Panc1 (cell line): ENCODE measurements at regions not wholly inside any gene's neighbourhood (a gene's known extent, or its start where the extent isn't known, plus 50 kb on each side); places are given as distances from the start of the nearest gene placed in this dataset.

Source experiments
- ATAC-seq: fragments of 200-7000 bp; cut with Tn5 transposase; 2 replicates; pipeline ENCODE4 v1.9.1; 2020; ENCODE audit warnings: mild to moderate bottlenecking, moderate library complexity
- BruUV-seq: library from RNA; stranded (reverse); fragments of 400-500 nt; replicated peaks from 2 replicates; lab custom pipeline; 2021; lab: Mats Ljungman, UMichigan
- CTCF ChIA-PET: fragments of 300-600 bp; sonication (Branson Sonifier 250); formaldehyde crosslinking; loops from one replicate; lab custom pipeline; 2022; ENCODE audit warnings: antibody characterized with exemption; lab: Charles Lee
- POLR2A ChIA-PET: fragments of 300-600 bp; sonication (Branson Sonifier 250); formaldehyde crosslinking; loops from one replicate; lab custom pipeline; 2022; ENCODE audit warnings: antibody characterized with exemption; lab: Charles Lee
- DNase-seq: peaks from one replicate; pipeline ENCODE4 v3.0.0-alpha.2; 2010; ENCODE audit warnings: low read depth, low spot score
- H3K27ac ChIP-seq: 2 replicates; pipeline ENCODE4 v1.5.1; 2011; ENCODE audit warnings: mild to moderate bottlenecking, low read length, inconsistent platforms
- H3K27me3 ChIP-seq: fragments of 200-500 bp; sonication (Bioruptor generic); 2 replicates; pipeline ENCODE4 v1.6.0; 2014; ENCODE audit warnings: low read length, inconsistent platforms; ENCODE audit not compliant: control insufficient read depth, insufficient read depth
- H3K36me3 ChIP-seq: fragments of 200-500 bp; sonication (Bioruptor generic); 2 replicates; pipeline ENCODE4 v1.5.1; 2014; ENCODE audit warnings: inconsistent platforms, mild to moderate bottlenecking, low read length, moderate library complexity; ENCODE audit not compliant: control insufficient read depth, insufficient read depth
- H3K4me1 ChIP-seq: 2 replicates; pipeline ENCODE4 v1.5.1; 2011; ENCODE audit warnings: inconsistent platforms, mild to moderate bottlenecking, low read length, moderate library complexity; ENCODE audit not compliant: control insufficient read depth, insufficient read depth
- H3K4me3 ChIP-seq, 2 experiments: 2 replicates each; pipeline ENCODE4 v1.5.1; 2011 to 2012; ENCODE audit warnings: low read depth in 2 of 2, low read length in 2 of 2, mild to moderate bottlenecking in 2 of 2, inconsistent platforms in 1 of 2, moderate library complexity in 1 of 2
- H3K9me3 ChIP-seq: fragments of 200-500 bp; sonication (Bioruptor generic); 2 replicates; pipeline ENCODE4 v1.5.1; 2014; ENCODE audit warnings: low read depth, mild to moderate bottlenecking, inconsistent platforms, low read length, moderate library complexity; ENCODE audit not compliant: control insufficient read depth, insufficient read depth
- POLR2AphosphoS5 ChIP-seq: IDR thresholded peaks from 2 replicates; pipeline ENCODE4 v1.6.1; 2012; ENCODE audit warnings: mild to moderate bottlenecking, low read depth, low read length, moderate library complexity
- SIN3A ChIP-seq: IDR thresholded peaks from 2 replicates; pipeline ENCODE4 v1.6.1; 2012; ENCODE audit warnings: low read depth, mild to moderate bottlenecking, low read length, moderate library complexity, borderline replicate concordance; ENCODE audit not compliant: insufficient read depth
- TCF7L2 ChIP-seq: IDR thresholded peaks from 2 replicates; pipeline ENCODE4 v1.6.1; 2011; ENCODE audit warnings: mild to moderate bottlenecking, low read depth, low read length, inconsistent platforms
- in situ Hi-C: cut with HindIII; loops from 2 replicates; pipeline ENCODE4 v1.10.0; 2016; ENCODE audit warnings: low sequenced_read_pairs, low pct_unique_long_range_greater_than_20kb
- intact Hi-C: fragments of 100-400 bp; cut with micrococcal nuclease; formaldehyde crosslinking; loops from one replicate; pipeline ENCODE4 v1.10.0; 2022; ENCODE audit not compliant: unreplicated experiment
- TF ChIP-seq, protein P1 (sequence below): fragments of 450-650 bp; IDR thresholded peaks from 2 replicates; pipeline ENCODE4 v1.5.1; 2017; ENCODE audit warnings: mild to moderate bottlenecking
- TF ChIP-seq, protein P2 (sequence below), 2 experiments: IDR thresholded peaks; 2 replicates each; pipeline ENCODE4 v1.6.1; 2011 to 2012; ENCODE audit warnings: low read depth in 2 of 2, control low read depth in 1 of 2, low read length in 1 of 2, mild to moderate bottlenecking in 1 of 2, moderate library complexity in 1 of 2; ENCODE audit not compliant: insufficient read depth in 1 of 2

DNA sequence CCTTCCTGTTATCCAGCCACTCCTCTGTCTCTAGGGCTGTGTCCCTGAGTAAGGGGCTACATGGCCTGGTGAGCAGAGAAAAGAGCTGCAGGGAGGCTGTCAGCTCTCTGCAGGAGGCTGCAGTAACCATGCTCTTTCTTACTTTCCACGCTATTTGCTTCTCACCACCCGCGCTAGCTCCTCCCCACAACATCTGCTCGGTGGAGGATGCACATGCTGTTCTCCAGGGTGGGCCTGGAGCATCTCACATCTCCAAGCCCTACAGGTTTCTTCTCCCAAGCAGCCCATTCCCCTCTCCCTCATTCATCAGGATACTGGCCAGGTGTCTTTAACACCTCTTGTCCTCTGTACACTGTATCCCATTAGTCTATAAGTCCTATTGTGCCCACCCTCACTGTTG is 103.8 kb downstream of the IER5 start:
- POLR2A ChIA-PET = no interaction called here
- H3K27ac ChIP-seq = no peak overlapping the region
- ATAC-seq = no peak
- in situ Hi-C loops (no loop called here), intact Hi-C loops (no loop called here)
- no peak overlapping the region for H3K4me3 ChIP-seq
- TF ChIP-seq POLR2AphosphoS5 (no peak), TCF7L2 (no peak), SIN3A (no peak)
- TF ChIP-seq, protein P1, sequence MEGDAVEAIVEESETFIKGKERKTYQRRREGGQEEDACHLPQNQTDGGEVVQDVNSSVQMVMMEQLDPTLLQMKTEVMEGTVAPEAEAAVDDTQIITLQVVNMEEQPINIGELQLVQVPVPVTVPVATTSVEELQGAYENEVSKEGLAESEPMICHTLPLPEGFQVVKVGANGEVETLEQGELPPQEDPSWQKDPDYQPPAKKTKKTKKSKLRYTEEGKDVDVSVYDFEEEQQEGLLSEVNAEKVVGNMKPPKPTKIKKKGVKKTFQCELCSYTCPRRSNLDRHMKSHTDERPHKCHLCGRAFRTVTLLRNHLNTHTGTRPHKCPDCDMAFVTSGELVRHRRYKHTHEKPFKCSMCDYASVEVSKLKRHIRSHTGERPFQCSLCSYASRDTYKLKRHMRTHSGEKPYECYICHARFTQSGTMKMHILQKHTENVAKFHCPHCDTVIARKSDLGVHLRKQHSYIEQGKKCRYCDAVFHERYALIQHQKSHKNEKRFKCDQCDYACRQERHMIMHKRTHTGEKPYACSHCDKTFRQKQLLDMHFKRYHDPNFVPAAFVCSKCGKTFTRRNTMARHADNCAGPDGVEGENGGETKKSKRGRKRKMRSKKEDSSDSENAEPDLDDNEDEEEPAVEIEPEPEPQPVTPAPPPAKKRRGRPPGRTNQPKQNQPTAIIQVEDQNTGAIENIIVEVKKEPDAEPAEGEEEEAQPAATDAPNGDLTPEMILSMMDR = no peak
- TF ChIP-seq, protein P2, sequence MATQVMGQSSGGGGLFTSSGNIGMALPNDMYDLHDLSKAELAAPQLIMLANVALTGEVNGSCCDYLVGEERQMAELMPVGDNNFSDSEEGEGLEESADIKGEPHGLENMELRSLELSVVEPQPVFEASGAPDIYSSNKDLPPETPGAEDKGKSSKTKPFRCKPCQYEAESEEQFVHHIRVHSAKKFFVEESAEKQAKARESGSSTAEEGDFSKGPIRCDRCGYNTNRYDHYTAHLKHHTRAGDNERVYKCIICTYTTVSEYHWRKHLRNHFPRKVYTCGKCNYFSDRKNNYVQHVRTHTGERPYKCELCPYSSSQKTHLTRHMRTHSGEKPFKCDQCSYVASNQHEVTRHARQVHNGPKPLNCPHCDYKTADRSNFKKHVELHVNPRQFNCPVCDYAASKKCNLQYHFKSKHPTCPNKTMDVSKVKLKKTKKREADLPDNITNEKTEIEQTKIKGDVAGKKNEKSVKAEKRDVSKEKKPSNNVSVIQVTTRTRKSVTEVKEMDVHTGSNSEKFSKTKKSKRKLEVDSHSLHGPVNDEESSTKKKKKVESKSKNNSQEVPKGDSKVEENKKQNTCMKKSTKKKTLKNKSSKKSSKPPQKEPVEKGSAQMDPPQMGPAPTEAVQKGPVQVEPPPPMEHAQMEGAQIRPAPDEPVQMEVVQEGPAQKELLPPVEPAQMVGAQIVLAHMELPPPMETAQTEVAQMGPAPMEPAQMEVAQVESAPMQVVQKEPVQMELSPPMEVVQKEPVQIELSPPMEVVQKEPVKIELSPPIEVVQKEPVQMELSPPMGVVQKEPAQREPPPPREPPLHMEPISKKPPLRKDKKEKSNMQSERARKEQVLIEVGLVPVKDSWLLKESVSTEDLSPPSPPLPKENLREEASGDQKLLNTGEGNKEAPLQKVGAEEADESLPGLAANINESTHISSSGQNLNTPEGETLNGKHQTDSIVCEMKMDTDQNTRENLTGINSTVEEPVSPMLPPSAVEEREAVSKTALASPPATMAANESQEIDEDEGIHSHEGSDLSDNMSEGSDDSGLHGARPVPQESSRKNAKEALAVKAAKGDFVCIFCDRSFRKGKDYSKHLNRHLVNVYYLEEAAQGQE (IDR thresholded peaks at IDR 0.05; ENCODE audit: insufficient read depth in 1 of 2, low read depth in 2 of 2, low read length in 1 of 2) = no peak
- no peaks in the 10 kb centered on the region for H3K36me3 ChIP-seq
- BruUV-seq = no TSS peak
- CTCF ChIA-PET = no interaction called here
- DNase-seq = no peak
- H3K9me3 ChIP-seq = no peaks in the 10 kb centered on the region
- no peaks in the 10 kb centered on the region for H3K27me3 ChIP-seq
- H3K4me1 ChIP-seq = no peaks in the 10 kb centered on the region

DNA sequence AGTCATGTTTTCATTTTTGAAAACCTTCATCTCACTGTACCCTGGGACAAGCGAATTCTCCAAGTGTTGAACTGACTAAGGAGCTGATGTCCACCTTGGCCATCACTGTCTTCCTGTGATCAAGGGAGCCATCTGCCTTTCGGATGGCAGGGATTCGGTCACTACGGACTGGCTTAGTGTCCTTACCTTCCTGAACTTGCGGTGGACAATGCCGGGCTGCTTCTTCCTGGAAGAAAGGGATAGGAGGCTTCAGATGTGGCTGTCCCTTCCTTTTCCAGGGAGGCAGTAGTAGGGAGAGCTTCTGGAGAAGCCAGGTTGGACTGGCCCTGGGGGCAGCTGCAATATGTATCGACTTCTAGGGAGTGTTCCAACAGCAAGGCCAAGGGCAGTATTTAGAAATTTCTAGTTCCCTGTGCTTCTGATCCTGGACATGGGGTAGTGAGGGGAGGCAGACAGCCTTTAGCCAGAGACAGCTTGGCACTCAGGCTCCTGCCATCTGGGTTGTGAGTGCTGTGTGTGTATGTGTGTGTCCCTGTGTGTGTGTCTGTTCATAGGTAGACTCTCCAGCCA is 114.6 kb downstream of the IER5 start:
- ATAC-seq = no peak
- DNase-seq = no peak
- in situ Hi-C loops (no loop called here), intact Hi-C loops (no loop called here)
- TF ChIP-seq SIN3A = no peak
- TF ChIP-seq POLR2AphosphoS5 = no peak
- TF ChIP-seq, protein P1 = no peak
- TF ChIP-seq TCF7L2 = no peak
- TF ChIP-seq, protein P2 (IDR thresholded peaks at IDR 0.05; ENCODE audit: insufficient read depth in 1 of 2, low read depth in 2 of 2, low read length in 1 of 2) = no peak
- H3K27me3 ChIP-seq = no peaks in the 10 kb centered on the region
- H3K27ac ChIP-seq = no peak overlapping the region
- no peaks in the 10 kb centered on the region for H3K9me3 ChIP-seq
- no peaks in the 10 kb centered on the region for H3K36me3 ChIP-seq
- no peaks in the 10 kb centered on the region for H3K4me1 ChIP-seq
- ChIA-PET CTCF (no interaction called here), POLR2A (no interaction called here)
- no peak overlapping the region for H3K4me3 ChIP-seq
- no TSS peak for BruUV-seq
